Fibroblast of lung (primary cell): ENCODE measurements at regions not wholly inside any gene's neighbourhood (a gene's known extent, or its start where the extent isn't known, plus 50 kb on each side); places are given as distances from the start of the nearest gene placed in this dataset.

ENCODE experiments used
- DNase-seq, 2 donors: peaks; one replicate each; pipeline versions ENCODE4 v3.0.0 to v3.0.0-alpha.2; 2010; ENCODE audit warnings: low read depth in 2 of 2
- H2AFZ ChIP-seq: 2 replicates; pipeline ENCODE4 v1.5.1; 2012; ENCODE audit warnings: low read length, control low read depth, inconsistent platforms
- H3K27ac ChIP-seq: 2 replicates; pipeline ENCODE4 v1.5.1; 2011; ENCODE audit warnings: low read length, control low read depth; ENCODE audit not compliant: insufficient read depth
- H3K27me3 ChIP-seq: 2 replicates; pipeline ENCODE4 v1.5.1; 2011; ENCODE audit warnings: mild to moderate bottlenecking, low read length; ENCODE audit not compliant: control insufficient read depth, insufficient read depth
- H3K36me3 ChIP-seq: 2 replicates; pipeline ENCODE4 v1.5.1; 2011; ENCODE audit warnings: low read length; ENCODE audit not compliant: control insufficient read depth, insufficient read depth
- H3K4me1 ChIP-seq: 2 replicates; pipeline ENCODE4 v1.5.1; 2011; ENCODE audit warnings: low read length; ENCODE audit not compliant: control insufficient read depth, insufficient read depth; ENCODE audit errors: extremely low read depth
- H3K4me2 ChIP-seq: 2 replicates; pipeline ENCODE4 v1.5.1; 2011; ENCODE audit warnings: low read length, control low read depth; ENCODE audit not compliant: insufficient read depth; ENCODE audit errors: extremely low read depth
- H3K4me3 ChIP-seq, 4 experiments: fragments of 200-600 bp in 1 of 4; sonication (generic) in 1 of 4; replicated peaks in 1 of 4; 2 replicates each; pipeline ENCODE4 v1.5.1; 2011 to 2016; ENCODE audit warnings: low read length in 4 of 4, low read depth in 3 of 4, mild to moderate bottlenecking in 3 of 4, control low read depth in 2 of 4, inconsistent platforms in 1 of 4, mixed read lengths in 1 of 4; ENCODE audit not compliant: insufficient read depth in 1 of 4; ENCODE audit errors: control extremely low read depth in 1 of 4
- H3K79me2 ChIP-seq: 2 replicates; pipeline ENCODE4 v1.5.1; 2012; ENCODE audit warnings: mild to moderate bottlenecking, low read length, inconsistent platforms; ENCODE audit not compliant: control insufficient read depth, insufficient read depth
- H3K9ac ChIP-seq: 2 replicates; pipeline ENCODE4 v1.5.1; 2011; ENCODE audit warnings: mild to moderate bottlenecking, low read length, control low read depth; ENCODE audit not compliant: insufficient read depth
- H3K9me3 ChIP-seq: 2 replicates; pipeline ENCODE4 v1.5.1; 2012; ENCODE audit warnings: low read depth, low read length; ENCODE audit not compliant: control insufficient read depth, insufficient read depth
- H4K20me1 ChIP-seq: 2 replicates; pipeline ENCODE4 v1.5.1; 2011; ENCODE audit warnings: low read length; ENCODE audit not compliant: control insufficient read depth, insufficient read depth; ENCODE audit errors: extremely low read depth
- EZH2 ChIP-seq: IDR thresholded peaks from 2 replicates; pipeline ENCODE4 v1.5.1; 2012; ENCODE audit warnings: low read length, control low read depth, mild to moderate bottlenecking; ENCODE audit errors: missing control alignments
- TF ChIP-seq, protein P1 (sequence below), 2 donors: IDR thresholded peaks in 1 of 2; conservative IDR thresholded peaks in 1 of 2; 1 replicate in 1 of 2; 2 replicates in 1 of 2; pipeline ENCODE4 v1.5.1; 2011 to 2012; ENCODE audit warnings: low read length in 2 of 2, control low read depth in 1 of 2, inconsistent platforms in 1 of 2, low read depth in 1 of 2, mild to moderate bottlenecking in 1 of 2

DNA sequence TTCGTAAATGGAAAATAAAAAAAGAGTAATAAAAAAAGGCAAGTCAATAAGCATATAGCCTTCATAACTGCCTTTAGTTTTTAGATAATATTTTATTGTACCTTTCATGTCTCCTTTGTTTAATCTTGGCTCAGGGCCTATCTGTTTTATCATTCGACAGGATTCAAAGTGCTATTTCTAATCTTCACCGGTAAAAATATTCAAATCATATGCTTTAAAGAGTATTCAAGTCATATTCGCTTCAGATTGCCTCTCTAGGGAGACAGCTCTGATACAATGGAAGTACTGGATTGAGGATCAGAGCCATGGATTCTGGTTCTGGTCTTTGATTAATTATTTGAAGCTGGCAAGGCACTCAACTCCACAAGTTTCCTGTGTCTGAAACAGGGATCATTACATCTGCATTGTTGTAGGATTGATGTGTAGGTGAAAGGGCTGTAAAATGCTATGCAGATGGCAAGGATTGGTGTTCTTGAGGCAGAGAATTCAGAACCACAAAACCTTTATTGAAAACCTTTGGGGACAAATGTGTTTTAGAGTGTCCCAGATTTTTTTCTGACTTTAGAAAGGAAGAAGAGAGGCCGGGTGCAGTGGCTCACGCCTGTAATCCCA, 84.3 kb upstream of the RAPH1 start:
- TF ChIP-seq, protein P1, sequence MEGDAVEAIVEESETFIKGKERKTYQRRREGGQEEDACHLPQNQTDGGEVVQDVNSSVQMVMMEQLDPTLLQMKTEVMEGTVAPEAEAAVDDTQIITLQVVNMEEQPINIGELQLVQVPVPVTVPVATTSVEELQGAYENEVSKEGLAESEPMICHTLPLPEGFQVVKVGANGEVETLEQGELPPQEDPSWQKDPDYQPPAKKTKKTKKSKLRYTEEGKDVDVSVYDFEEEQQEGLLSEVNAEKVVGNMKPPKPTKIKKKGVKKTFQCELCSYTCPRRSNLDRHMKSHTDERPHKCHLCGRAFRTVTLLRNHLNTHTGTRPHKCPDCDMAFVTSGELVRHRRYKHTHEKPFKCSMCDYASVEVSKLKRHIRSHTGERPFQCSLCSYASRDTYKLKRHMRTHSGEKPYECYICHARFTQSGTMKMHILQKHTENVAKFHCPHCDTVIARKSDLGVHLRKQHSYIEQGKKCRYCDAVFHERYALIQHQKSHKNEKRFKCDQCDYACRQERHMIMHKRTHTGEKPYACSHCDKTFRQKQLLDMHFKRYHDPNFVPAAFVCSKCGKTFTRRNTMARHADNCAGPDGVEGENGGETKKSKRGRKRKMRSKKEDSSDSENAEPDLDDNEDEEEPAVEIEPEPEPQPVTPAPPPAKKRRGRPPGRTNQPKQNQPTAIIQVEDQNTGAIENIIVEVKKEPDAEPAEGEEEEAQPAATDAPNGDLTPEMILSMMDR (conservative IDR thresholded peaks at IDR 0.05 in 1 of 2, IDR thresholded peaks at IDR 0.05 in 1 of 2; ENCODE audit: low read depth in 1 of 2, low read length in 2 of 2), result no peak
- TF ChIP-seq EZH2, result no peak
- no peaks in the 10 kb centered on the region for H3K4me1 ChIP-seq
- H3K4me2 ChIP-seq, result no peak overlapping the region
- H3K9me3 ChIP-seq, result no peaks in the 10 kb centered on the region
- H3K27me3 ChIP-seq, result no peaks in the 10 kb centered on the region
- no peaks in the 10 kb centered on the region for H3K36me3 ChIP-seq
- DNase-seq, result no peak
- H4K20me1 ChIP-seq, result no peaks in the 10 kb centered on the region
- no peak overlapping the region for H3K4me3 ChIP-seq
- H2AFZ ChIP-seq, result no peak overlapping the region
- no peak overlapping the region for H3K27ac ChIP-seq
- H3K9ac ChIP-seq, result no peak overlapping the region
- no peaks in the 10 kb centered on the region for H3K79me2 ChIP-seq

DNA sequence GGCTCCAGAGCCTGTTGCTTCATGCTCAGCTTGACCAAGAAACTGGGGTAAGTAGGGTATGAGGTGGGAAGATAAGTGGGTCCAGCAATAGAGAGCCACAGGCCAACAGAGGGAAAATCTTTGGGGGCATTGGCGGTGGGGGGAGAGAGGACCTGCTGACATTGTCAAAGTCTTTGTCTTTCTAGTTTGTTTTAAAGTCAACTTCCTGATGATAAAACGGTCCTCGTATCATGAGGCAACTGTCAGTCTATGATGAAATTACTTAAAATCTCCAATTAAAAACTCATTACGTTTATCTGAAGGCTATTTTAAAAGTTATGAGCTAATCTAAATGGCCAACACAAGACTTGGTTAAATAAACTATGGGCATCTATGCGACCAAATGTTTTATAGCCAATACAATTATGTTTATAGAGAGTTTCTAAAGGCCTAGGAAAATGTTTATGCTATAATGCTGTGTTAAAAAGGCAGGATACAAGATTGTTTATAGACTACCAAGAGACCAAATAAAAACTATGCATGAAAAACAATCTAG, 84.4 kb upstream of the CD28 start:
- no peak for TF ChIP-seq EZH2
- TF ChIP-seq, protein P1 (conservative IDR thresholded peaks at IDR 0.05 in 1 of 2, IDR thresholded peaks at IDR 0.05 in 1 of 2; ENCODE audit: low read depth in 1 of 2, low read length in 2 of 2), result no peak
- Histone ChIP-seq H3K36me3 (no peaks in the 10 kb centered on the region), H2AFZ (no peak overlapping the region), H3K4me1 (no peaks in the 10 kb centered on the region), H3K4me2 (no peak overlapping the region), H3K79me2 (no peaks in the 10 kb centered on the region), H3K27me3 (no peaks in the 10 kb centered on the region), H3K27ac (no peak overlapping the region), H3K9me3 (no peaks in the 10 kb centered on the region), H3K4me3 (no peak overlapping the region), H4K20me1 (no peaks in the 10 kb centered on the region), H3K9ac (no peak overlapping the region)
- peak in 1 of 2 donors; percentile 42 for DNase-seq

DNA sequence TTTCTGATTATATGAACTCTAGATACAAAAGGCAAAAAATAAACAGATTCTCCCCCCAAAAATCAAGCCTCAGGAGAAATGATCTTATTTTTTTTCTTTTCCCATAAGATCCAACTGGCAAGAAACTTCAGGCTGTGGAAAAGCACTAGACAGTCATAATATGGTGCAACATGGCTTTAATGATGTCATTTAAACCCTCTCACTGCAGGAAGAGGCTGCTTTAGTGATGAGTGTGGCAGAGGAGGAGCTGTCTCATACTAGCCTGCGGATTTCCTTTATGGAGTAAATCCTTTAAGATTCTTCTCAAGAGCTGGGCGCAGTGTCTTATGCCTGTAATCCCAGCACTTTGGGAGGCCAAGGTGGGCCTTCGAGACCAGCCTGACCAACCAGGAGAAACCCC, 83.3 kb upstream of the CD28 start:
- Histone ChIP-seq H3K36me3 (no peaks in the 10 kb centered on the region), H4K20me1 (no peaks in the 10 kb centered on the region), H3K4me2 (no peak overlapping the region), H3K4me1 (peaks cover 3% of the 10 kb centered on the region), H3K27me3 (no peaks in the 10 kb centered on the region), H3K27ac (peak overlapping the region; percentile 37), H3K4me3 (no peak overlapping the region), H3K9me3 (no peaks in the 10 kb centered on the region), H3K79me2 (no peaks in the 10 kb centered on the region), H3K9ac (no peak overlapping the region), H2AFZ (no peak overlapping the region)
- peak; percentile 93 to 97 for DNase-seq
- TF ChIP-seq EZH2, result no peak
- TF ChIP-seq, protein P1 (conservative IDR thresholded peaks at IDR 0.05 in 1 of 2, IDR thresholded peaks at IDR 0.05 in 1 of 2; ENCODE audit: low read depth in 1 of 2, low read length in 2 of 2), result no peak
